ENCODE measurements at regions not wholly inside any gene's neighbourhood (a gene's known extent, or its start where the extent isn't known, plus 50 kb on each side); places are given as distances from the start of the nearest gene placed in this dataset.

- Histone ChIP-seq H4K8ac (ENCODE audit: low read length) (no peak overlapping the region), H2BK5ac (ENCODE audit: low read depth, low read length, poor library complexity, severe bottlenecking) (no peak overlapping the region)
- WGBS: 8% methylated on average over 1 of the region's 4 CpGs
Measured at GRCh38 chr16:76683051-76683450, 405.9 kb downstream of the CNTNAP4 start.

GRCh38 chr16:76696876-76697275 is 419.7 kb downstream of the CNTNAP4 start:
- H3K4me1 ChIP-seq (ENCODE audit: control insufficient read depth, insufficient read depth, low read depth, low read length): no peaks in the 10 kb centered on the region
- no peak overlapping the region for H2AFZ ChIP-seq (ENCODE audit: low read depth, low read length)
- H4K91ac ChIP-seq (ENCODE audit: low read length): no peak overlapping the region
- H3K27me3 ChIP-seq (ENCODE audit: control insufficient read depth in 1 of 2, insufficient read depth in 1 of 2, low read length in 2 of 2): no peaks in the 10 kb centered on the region
- H2BK15ac ChIP-seq (ENCODE audit: low read depth, poor library complexity, severe bottlenecking): no peak overlapping the region
- H3K9ac ChIP-seq (ENCODE audit: low read length): no peak overlapping the region
- H3K9me3 ChIP-seq (ENCODE audit: control insufficient read depth, low read length): no peaks in the 10 kb centered on the region
- 100% methylated on average over 2 of the region's 2 CpGs for WGBS
- no peak overlapping the region for H2BK12ac ChIP-seq (ENCODE audit: low read length in 2 of 2)
- H3K4ac ChIP-seq (ENCODE audit: low read depth in 1 of 2, low read length in 2 of 2): no peak overlapping the region
- no peak overlapping the region for H2BK120ac ChIP-seq (ENCODE audit: low read depth, low read length)
- no peak for DNase-seq
- no peak overlapping the region for H3K27ac ChIP-seq (ENCODE audit: low read length, poor library complexity, severe bottlenecking)
- H3K36me3 ChIP-seq (ENCODE audit: control insufficient read depth in 1 of 2, insufficient read depth in 2 of 2, low read depth in 1 of 2, low read length in 2 of 2): no peaks in the 10 kb centered on the region
- H3K4me2 ChIP-seq (ENCODE audit: low read length, poor library complexity, severe bottlenecking): no peak overlapping the region
- H3K23ac ChIP-seq (ENCODE audit: low read length in 2 of 2): no peak overlapping the region
- no peak overlapping the region for H4K8ac ChIP-seq (ENCODE audit: low read length)
- H3K79me1 ChIP-seq (replicated peaks; ENCODE audit: low read length, poor library complexity, severe bottlenecking): no peaks in the 10 kb centered on the region
- H2BK5ac ChIP-seq (ENCODE audit: low read depth, low read length, poor library complexity, severe bottlenecking): no peak overlapping the region
- no peak overlapping the region for H3K4me3 ChIP-seq (ENCODE audit: insufficient read depth in 1 of 2, low read depth in 1 of 2, low read length in 2 of 2)
- H2AK5ac ChIP-seq (ENCODE audit: low read length, severe bottlenecking): no peak overlapping the region
- H3K18ac ChIP-seq (ENCODE audit: low read depth in 1 of 2, low read length in 2 of 2): no peak overlapping the region
- no peak overlapping the region for H3K14ac ChIP-seq (ENCODE audit: low read length in 2 of 2)

More at GRCh38 chr16:76683051-76683450, 405.9 kb downstream of the CNTNAP4 start:
- no peaks in the 10 kb centered on the region for H3K36me3 ChIP-seq (ENCODE audit: control insufficient read depth in 1 of 2, insufficient read depth in 2 of 2, low read depth in 1 of 2, low read length in 2 of 2)
- H2BK12ac ChIP-seq (ENCODE audit: low read length in 2 of 2): no peak overlapping the region
- H3K79me1 ChIP-seq (replicated peaks; ENCODE audit: low read length, poor library complexity, severe bottlenecking): no peaks in the 10 kb centered on the region
- DNase-seq: no peak
- H2BK15ac ChIP-seq (ENCODE audit: low read depth, poor library complexity, severe bottlenecking): no peak overlapping the region
- no peak overlapping the region for H3K4me3 ChIP-seq (ENCODE audit: insufficient read depth in 1 of 2, low read depth in 1 of 2, low read length in 2 of 2)
- no peak overlapping the region for H2BK120ac ChIP-seq (ENCODE audit: low read depth, low read length)
- H3K27ac ChIP-seq (ENCODE audit: low read length, poor library complexity, severe bottlenecking): no peak overlapping the region
- no peak overlapping the region for H3K4me2 ChIP-seq (ENCODE audit: low read length, poor library complexity, severe bottlenecking)
- H3K27me3 ChIP-seq (ENCODE audit: control insufficient read depth in 1 of 2, insufficient read depth in 1 of 2, low read length in 2 of 2): no peaks in the 10 kb centered on the region
- H2AFZ ChIP-seq (ENCODE audit: low read depth, low read length): no peak overlapping the region
- no peak overlapping the region for H3K4ac ChIP-seq (ENCODE audit: low read depth in 1 of 2, low read length in 2 of 2)
- H2AK5ac ChIP-seq (ENCODE audit: low read length, severe bottlenecking): no peak overlapping the region
- H3K4me1 ChIP-seq (ENCODE audit: control insufficient read depth, insufficient read depth, low read depth, low read length): no peaks in the 10 kb centered on the region
- H3K14ac ChIP-seq (ENCODE audit: low read length in 2 of 2): no peak overlapping the region
- no peak overlapping the region for H3K9ac ChIP-seq (ENCODE audit: low read length)
- H3K23ac ChIP-seq (ENCODE audit: low read length in 2 of 2): no peak overlapping the region
- peaks cover 3% of the 10 kb centered on the region for H3K9me3 ChIP-seq (ENCODE audit: control insufficient read depth, low read length)
- no peak overlapping the region for H4K91ac ChIP-seq (ENCODE audit: low read length)
- H3K18ac ChIP-seq (ENCODE audit: low read depth in 1 of 2, low read length in 2 of 2): no peak overlapping the region

DNA sequence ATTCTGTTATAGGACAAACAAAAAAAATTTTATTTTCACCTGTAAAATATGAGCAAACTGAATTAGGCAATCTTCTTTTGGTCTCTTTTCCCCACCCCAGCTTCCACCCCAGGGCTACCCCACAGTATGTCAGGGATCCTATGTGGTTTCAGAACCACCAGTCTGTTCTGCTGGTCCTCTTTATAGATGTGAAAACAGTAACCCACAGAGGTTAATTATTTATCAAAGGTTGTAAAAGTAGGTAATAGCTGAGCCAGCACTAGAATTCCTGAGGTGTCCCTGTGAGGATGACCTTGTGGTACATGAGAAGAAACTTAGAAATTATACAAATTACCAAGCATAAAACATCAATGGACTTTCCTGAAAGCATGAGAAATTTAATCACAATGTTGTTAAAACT is 428.7 kb downstream of the CNTNAP4 start:
- H3K79me1 ChIP-seq (replicated peaks; ENCODE audit: low read length, poor library complexity, severe bottlenecking): no peaks in the 10 kb centered on the region
- no peak overlapping the region for H2BK12ac ChIP-seq (ENCODE audit: low read length in 2 of 2)
- H3K9ac ChIP-seq (ENCODE audit: low read length): no peak overlapping the region
- H3K4me2 ChIP-seq (ENCODE audit: low read length, poor library complexity, severe bottlenecking): no peak overlapping the region
- H2BK120ac ChIP-seq (ENCODE audit: low read depth, low read length): no peak overlapping the region
- no peak overlapping the region for H3K23ac ChIP-seq (ENCODE audit: low read length in 2 of 2)
- H2AK5ac ChIP-seq (ENCODE audit: low read length, severe bottlenecking): no peak overlapping the region
- no peak overlapping the region for H3K4me3 ChIP-seq (ENCODE audit: insufficient read depth in 1 of 2, low read depth in 1 of 2, low read length in 2 of 2)
- no peak overlapping the region for H2AFZ ChIP-seq (ENCODE audit: low read depth, low read length)
- H3K14ac ChIP-seq (ENCODE audit: low read length in 2 of 2): no peak overlapping the region
- no peaks in the 10 kb centered on the region for H3K36me3 ChIP-seq (ENCODE audit: control insufficient read depth in 1 of 2, insufficient read depth in 2 of 2, low read depth in 1 of 2, low read length in 2 of 2)
- H2BK15ac ChIP-seq (ENCODE audit: low read depth, poor library complexity, severe bottlenecking): no peak overlapping the region
- no peak overlapping the region for H2BK5ac ChIP-seq (ENCODE audit: low read depth, low read length, poor library complexity, severe bottlenecking)
- H4K91ac ChIP-seq (ENCODE audit: low read length): no peak overlapping the region
- no peaks in the 10 kb centered on the region for H3K27me3 ChIP-seq (ENCODE audit: control insufficient read depth in 1 of 2, insufficient read depth in 1 of 2, low read length in 2 of 2)
- no peak overlapping the region for H3K4ac ChIP-seq (ENCODE audit: low read depth in 1 of 2, low read length in 2 of 2)
- no peak for DNase-seq
- H3K18ac ChIP-seq (ENCODE audit: low read depth in 1 of 2, low read length in 2 of 2): no peak overlapping the region
- no peaks in the 10 kb centered on the region for H3K9me3 ChIP-seq (ENCODE audit: control insufficient read depth, low read length)
- no peak overlapping the region for H3K27ac ChIP-seq (ENCODE audit: low read length, poor library complexity, severe bottlenecking)
- H4K8ac ChIP-seq (ENCODE audit: low read length): no peak overlapping the region
- no peaks in the 10 kb centered on the region for H3K4me1 ChIP-seq (ENCODE audit: control insufficient read depth, insufficient read depth, low read depth, low read length)

GRCh38 chr16:76713191-76713590 is 436.0 kb downstream of the CNTNAP4 start:
- Histone ChIP-seq H2BK12ac (ENCODE audit: low read length in 2 of 2) (no peak overlapping the region), H4K91ac (ENCODE audit: low read length) (no peak overlapping the region), H2BK120ac (ENCODE audit: low read depth, low read length) (no peak overlapping the region), H3K79me1 (replicated peaks; ENCODE audit: low read length, poor library complexity, severe bottlenecking) (no peaks in the 10 kb centered on the region), H3K9ac (ENCODE audit: low read length) (no peak overlapping the region), H3K23ac (ENCODE audit: low read length in 2 of 2) (no peak overlapping the region), H3K36me3 (ENCODE audit: control insufficient read depth in 1 of 2, insufficient read depth in 2 of 2, low read depth in 1 of 2, low read length in 2 of 2) (no peaks in the 10 kb centered on the region), H2BK5ac (ENCODE audit: low read depth, low read length, poor library complexity, severe bottlenecking) (no peak overlapping the region), H3K4me3 (ENCODE audit: insufficient read depth in 1 of 2, low read depth in 1 of 2, low read length in 2 of 2) (no peak overlapping the region), H3K27ac (ENCODE audit: low read length, poor library complexity, severe bottlenecking) (no peak overlapping the region), H2BK15ac (ENCODE audit: low read depth, poor library complexity, severe bottlenecking) (no peak overlapping the region), H3K18ac (ENCODE audit: low read depth in 1 of 2, low read length in 2 of 2) (no peak overlapping the region), H3K4me2 (ENCODE audit: low read length, poor library complexity, severe bottlenecking) (no peak overlapping the region), H3K14ac (ENCODE audit: low read length in 2 of 2) (no peak overlapping the region), H2AK5ac (ENCODE audit: low read length, severe bottlenecking) (no peak overlapping the region), H3K4ac (ENCODE audit: low read depth in 1 of 2, low read length in 2 of 2) (no peak overlapping the region), H4K8ac (ENCODE audit: low read length) (no peak overlapping the region), H3K4me1 (ENCODE audit: control insufficient read depth, insufficient read depth, low read depth, low read length) (no peaks in the 10 kb centered on the region), H3K27me3 (ENCODE audit: control insufficient read depth in 1 of 2, insufficient read depth in 1 of 2, low read length in 2 of 2) (no peaks in the 10 kb centered on the region), H2AFZ (ENCODE audit: low read depth, low read length) (no peak overlapping the region), H3K9me3 (ENCODE audit: control insufficient read depth, low read length) (peaks cover 3% of the 10 kb centered on the region)
- DNase-seq: no peak
- WGBS: no CpG with 5 or more reads among the region's 1 CpG

Data from mesenchymal stem cell (in vitro differentiated cells and primary cell).